Activated naive CD4-positive, alpha-beta T cell treated with anti-CD3 and anti-CD28 coated beads, Interleukin-2, amount 50 U/mL, for 72 hours (primary cell): ENCODE measurements at regions not wholly inside any gene's neighbourhood (a gene's known extent, or its start where the extent isn't known, plus 50 kb on each side); places are given as distances from the start of the nearest gene placed in this dataset.
"Not testable (repeated sequence)": the region's sequence is repeated elsewhere in the genome, so short reads cannot be mapped to it uniquely, and the experiment has no call there.

Experiments used
- ATAC-seq, 2 donors: fragments of 150-1000 bp; cut with Tn5 transposase; 2 replicates each; pipeline ENCODE4 v1.10.0; 2021; ENCODE audit warnings: mild to moderate bottlenecking in 2 of 2, moderate library complexity in 2 of 2
- DNase-seq, 2 donors: peaks; one replicate each; pipeline ENCODE4 v3.0.0; 2021 to 2022; ENCODE audit warnings: low spot score in 2 of 2
- H3K27ac Mint-ChIP-seq, 2 donors: one replicate each; pipeline ENCODE4 v1.8.0; 2022; ENCODE audit warnings: mild to moderate bottlenecking in 2 of 2, mixed read lengths in 2 of 2
- H3K36me3 Mint-ChIP-seq, 2 donors: one replicate each; pipeline ENCODE4 v1.8.0; 2022; ENCODE audit warnings: mixed read lengths in 2 of 2
- H3K9me3 Mint-ChIP-seq, 2 donors: one replicate each; pipeline ENCODE4 v1.8.0; 2022; ENCODE audit warnings: mixed read lengths in 2 of 2

DNA sequence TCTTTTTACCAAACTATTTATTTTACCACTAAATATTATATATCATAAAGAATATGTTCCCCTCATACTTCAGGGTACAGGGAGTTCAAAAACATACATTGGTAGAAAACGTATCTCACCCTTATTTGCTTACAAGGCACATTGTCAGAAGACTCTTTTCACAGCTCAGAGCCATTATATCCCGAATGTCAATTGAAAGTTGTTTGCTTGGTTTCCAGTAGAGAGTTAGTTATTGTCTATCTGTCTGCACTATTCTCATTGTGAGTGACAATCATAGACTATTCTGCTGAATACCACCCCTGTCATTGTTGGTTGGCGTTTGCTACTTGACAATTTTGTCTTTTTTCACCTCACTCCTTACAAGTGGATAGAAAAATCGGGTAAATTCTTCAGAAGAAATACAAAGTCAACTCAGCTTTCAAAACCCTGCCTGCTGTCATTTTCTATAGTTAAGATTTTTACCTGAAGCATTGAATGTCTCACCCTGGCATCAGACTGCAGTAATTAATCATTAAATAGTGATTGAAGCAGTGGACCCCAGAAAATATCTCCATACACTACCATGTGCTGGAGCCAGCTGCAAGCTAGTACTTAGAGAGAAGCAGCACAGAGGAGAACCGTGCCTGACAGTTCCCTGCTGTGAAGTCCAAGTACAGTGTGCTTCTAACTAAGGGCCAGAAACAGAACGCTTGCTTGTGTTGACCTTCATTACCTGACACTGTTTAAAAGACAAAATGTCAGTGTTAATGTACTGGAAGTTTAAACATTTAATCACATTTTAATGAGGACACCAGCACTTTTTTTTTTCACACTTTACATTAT, 510.6 kb downstream of the RERGL start:
- no peak for DNase-seq
- no peak for ATAC-seq
- Mint-ChIP-seq H3K9me3 (peaks cover 0 to 4% of the 10 kb centered on the region in 2 donors), H3K36me3 (no peaks in the 10 kb centered on the region), H3K27ac (no peak overlapping the region)

DNA sequence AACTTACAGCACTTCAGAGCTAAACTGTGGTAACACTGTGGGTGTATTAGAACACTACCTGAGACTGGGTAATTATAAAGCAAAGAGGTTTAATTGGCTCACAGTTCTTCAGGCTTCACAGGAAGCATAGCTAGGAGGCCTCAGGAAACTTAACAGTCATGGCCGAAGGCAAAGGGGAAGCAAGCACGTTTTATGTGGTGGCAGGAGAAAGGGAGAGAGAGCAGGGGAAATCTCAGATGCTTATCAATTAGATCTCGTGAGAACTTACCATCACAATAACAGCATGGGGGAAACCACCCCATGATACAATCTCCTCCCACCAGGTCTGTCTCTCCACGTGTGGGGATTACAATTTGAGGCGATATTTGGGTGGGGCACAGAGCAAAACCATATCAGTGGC, 512.6 kb downstream of the RERGL start:
- H3K36me3 Mint-ChIP-seq, result no peaks in the 10 kb centered on the region
- ATAC-seq, result no peak
- no peak for DNase-seq
- no peak overlapping the region for H3K27ac Mint-ChIP-seq
- H3K9me3 Mint-ChIP-seq, result peaks cover 0 to 4% of the 10 kb centered on the region in 2 donors

DNA sequence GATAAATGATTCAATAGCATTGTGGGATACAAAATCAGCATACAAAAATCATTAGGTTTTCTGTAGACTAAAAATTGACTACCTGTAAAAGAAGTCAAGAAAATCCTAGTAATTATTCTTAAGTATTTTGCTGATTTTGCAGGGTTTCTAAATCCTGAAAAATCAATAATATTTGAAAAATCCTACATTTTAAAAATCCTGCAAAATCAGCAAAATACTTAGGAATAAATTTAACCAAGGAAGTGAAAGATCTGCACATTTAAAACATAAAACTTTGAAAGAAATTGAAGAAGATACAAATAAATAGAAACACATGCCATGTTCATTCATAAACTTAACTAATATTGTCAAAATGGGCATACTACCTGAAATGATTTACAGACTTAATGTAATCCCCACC, 517.7 kb downstream of the RERGL start:
- ATAC-seq (no peak), DNase-seq (no peak)
- H3K36me3 Mint-ChIP-seq, result no peaks in the 10 kb centered on the region
- no peaks in the 10 kb centered on the region for H3K9me3 Mint-ChIP-seq
- no peak overlapping the region for H3K27ac Mint-ChIP-seq

- ATAC-seq (no peak), DNase-seq (no peak)
- Mint-ChIP-seq H3K9me3 (no peaks in the 10 kb centered on the region), H3K36me3 (no peaks in the 10 kb centered on the region), H3K27ac (no peak overlapping the region)
These were observed 518.9 kb downstream of the RERGL start for GRCh38 chr12:17571047-17571446.

- not testable (repeated sequence) for H3K27ac Mint-ChIP-seq, DNase-seq, H3K9me3 Mint-ChIP-seq, ATAC-seq, H3K36me3 Mint-ChIP-seq
These were observed 525.4 kb downstream of the RERGL start for GRCh38 chr12:17564630-17565029.

DNA sequence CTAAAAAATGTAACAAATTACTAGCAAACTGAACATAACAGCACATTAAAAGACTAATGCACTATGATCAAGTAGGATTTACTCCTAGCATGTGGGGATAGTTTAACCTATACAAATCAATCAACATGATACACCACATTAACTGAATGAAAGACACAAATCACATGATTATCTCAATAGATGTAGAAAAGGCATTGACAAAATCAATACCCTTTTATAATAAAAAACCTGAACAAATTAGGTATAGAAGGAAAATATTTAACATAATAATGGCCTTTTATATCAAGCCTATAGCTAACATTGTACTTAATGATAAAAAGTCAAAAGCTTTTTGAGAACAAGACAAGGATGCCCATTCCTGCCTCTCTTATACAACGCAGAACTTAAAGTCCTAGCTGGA, 540.0 kb downstream of the RERGL start:
- H3K9me3 Mint-ChIP-seq, result peaks cover 22 to 25% of the 10 kb centered on the region in 2 donors
- DNase-seq (no peak), ATAC-seq (no peak)
- no peaks in the 10 kb centered on the region for H3K36me3 Mint-ChIP-seq
- no peak overlapping the region for H3K27ac Mint-ChIP-seq

GRCh38 chr12:17540921-17541320, 549.1 kb downstream of the RERGL start:
- peaks cover 8 to 27% of the 10 kb centered on the region in 2 donors for H3K9me3 Mint-ChIP-seq
- no peak overlapping the region for H3K27ac Mint-ChIP-seq
- peaks cover 0 to 7% of the 10 kb centered on the region in 2 donors for H3K36me3 Mint-ChIP-seq
- no peak for DNase-seq
- ATAC-seq, result no peak

- Mint-ChIP-seq H3K36me3 (no peaks in the 10 kb centered on the region), H3K9me3 (peaks cover 19 to 24% of the 10 kb centered on the region in 2 donors), H3K27ac (no peak overlapping the region)
- DNase-seq, result no peak
- no peak for ATAC-seq
These were observed 561.6 kb downstream of the RERGL start for GRCh38 chr12:17528394-17528793.

DNA sequence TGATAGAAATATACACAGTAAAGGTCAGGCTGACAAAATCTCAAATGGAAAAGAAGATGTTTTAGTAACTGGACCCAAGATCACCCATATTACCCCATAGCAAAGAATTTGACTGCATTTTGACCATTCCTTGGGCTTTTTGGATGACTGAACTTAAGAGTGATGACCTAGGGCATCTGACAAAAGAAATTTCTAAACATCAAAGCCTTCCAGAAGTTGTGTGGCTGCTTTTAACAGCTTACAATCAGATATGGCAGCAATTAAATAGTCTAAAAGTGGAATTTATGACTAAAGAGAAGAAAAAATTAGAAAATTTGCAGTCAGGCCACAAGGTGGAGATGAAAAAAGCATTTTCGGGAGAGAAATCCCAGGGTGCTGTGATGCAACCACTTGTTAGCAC, 563.0 kb downstream of the RERGL start:
- no peaks in the 10 kb centered on the region for H3K36me3 Mint-ChIP-seq
- no peak overlapping the region for H3K27ac Mint-ChIP-seq
- H3K9me3 Mint-ChIP-seq, result peaks cover 18 to 24% of the 10 kb centered on the region in 2 donors
- no peak for DNase-seq
- no peak for ATAC-seq

GRCh38 chr12:17511369-17511768, 578.6 kb downstream of the RERGL start:
- Mint-ChIP-seq H3K9me3 (peaks cover 13% of the 10 kb centered on the region in 2 donors), H3K36me3 (no peaks in the 10 kb centered on the region), H3K27ac (no peak overlapping the region)
- ATAC-seq (no peak), DNase-seq (no peak)

DNA sequence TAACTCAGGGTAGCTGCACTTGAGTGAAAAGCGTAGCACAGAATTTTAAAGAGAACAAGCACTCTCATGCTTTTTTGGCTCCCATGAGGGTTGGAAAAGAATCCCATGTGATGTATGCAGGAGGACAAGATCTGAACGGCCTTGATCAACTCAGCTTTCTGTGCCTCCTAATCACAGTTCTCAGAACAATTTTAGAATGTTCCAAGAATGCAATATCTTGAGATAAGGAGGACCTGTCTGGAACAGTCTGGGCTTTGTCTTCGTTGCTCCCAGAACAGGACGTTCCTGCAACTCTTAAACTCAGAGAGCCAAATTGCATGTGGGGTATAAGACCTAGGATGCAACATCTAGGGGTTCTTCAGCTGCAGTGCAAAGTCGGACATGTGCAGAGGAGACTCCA, 582.7 kb downstream of the RERGL start:
- DNase-seq, result no peak
- H3K27ac Mint-ChIP-seq, result no peak overlapping the region
- peaks cover 4 to 9% of the 10 kb centered on the region in 2 donors for H3K9me3 Mint-ChIP-seq
- H3K36me3 Mint-ChIP-seq, result no peaks in the 10 kb centered on the region
- no peak for ATAC-seq

GRCh38 chr12:17503742-17504141, 586.3 kb downstream of the RERGL start:
- Mint-ChIP-seq H3K36me3 (no peaks in the 10 kb centered on the region), H3K9me3 (peaks cover 0 to 12% of the 10 kb centered on the region in 2 donors)

GRCh38 chr12:17489452-17489851, 600.5 kb downstream of the RERGL start:
- Mint-ChIP-seq H3K27ac (no peak overlapping the region), H3K9me3 (peaks cover 0 to 15% of the 10 kb centered on the region in 2 donors), H3K36me3 (no peaks in the 10 kb centered on the region)
- ATAC-seq, result no peak
- DNase-seq, result no peak

More at GRCh38 chr12:17503742-17504141, 586.3 kb downstream of the RERGL start:
- no peak overlapping the region for H3K27ac Mint-ChIP-seq
- DNase-seq, result no peak
- no peak for ATAC-seq

DNA sequence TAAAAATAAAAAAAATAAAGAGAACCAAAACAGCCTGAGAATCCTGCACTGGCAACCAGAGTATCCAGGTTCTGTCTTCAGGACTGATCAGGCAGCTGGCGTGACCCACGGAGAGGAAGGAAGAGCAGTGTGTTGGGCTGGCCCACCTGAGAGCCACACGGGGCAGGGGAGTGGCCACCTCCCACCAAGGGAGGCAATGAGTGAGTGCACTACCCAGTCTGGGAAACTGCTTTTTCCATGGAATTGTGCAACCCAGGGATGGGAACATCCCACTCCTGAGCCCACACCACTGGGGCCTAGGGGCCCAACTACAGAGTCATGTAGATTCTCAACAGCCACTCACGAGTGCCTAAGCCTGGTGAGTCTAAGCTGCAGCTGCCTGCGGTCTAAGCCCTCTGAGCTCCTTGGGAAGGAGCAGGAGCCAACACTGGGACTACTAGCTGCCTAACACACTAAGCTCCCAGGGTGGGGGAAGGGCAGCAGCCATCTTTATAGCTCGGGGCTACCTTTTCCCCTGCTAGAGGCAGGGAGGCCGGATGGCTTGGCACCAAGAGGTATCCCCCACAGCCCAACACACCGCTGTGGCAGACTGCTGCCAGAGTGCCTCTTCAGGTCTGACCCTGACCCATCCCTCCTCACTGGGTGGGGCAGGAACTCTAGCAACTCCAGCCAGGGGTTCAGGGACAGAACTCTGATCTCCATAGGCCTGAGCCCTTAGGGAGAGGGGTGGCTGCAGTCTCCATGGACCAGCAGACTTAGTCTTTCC, 610.9 kb downstream of the RERGL start:
- H3K9me3 Mint-ChIP-seq, result peaks cover 24 to 31% of the 10 kb centered on the region in 2 donors
- no peak overlapping the region for H3K27ac Mint-ChIP-seq
- H3K36me3 Mint-ChIP-seq, result peaks cover 7 to 14% of the 10 kb centered on the region in 2 donors
- ATAC-seq, result no peak
- no peak for DNase-seq

DNA sequence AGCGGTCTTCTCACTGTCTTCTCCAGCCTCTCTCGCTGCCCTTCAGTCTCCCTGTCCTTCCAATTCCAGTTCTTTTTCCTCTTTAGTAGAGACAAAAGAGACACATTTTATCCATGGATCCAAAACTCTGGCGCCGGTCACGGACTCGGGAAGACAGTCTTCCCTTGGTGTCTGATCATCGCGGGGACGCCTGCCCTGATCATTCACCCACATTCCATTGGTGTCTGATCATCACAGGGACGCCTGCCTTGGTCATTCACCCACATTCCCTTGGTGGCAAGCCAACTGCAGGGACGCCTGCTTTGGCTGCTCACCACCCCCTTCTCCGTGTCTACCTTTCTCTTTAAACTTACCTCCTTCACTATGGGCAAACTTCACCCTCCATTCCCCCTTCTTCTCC, 619.5 kb downstream of the RERGL start:
- no peak overlapping the region for H3K27ac Mint-ChIP-seq
- ATAC-seq, result no peak

GRCh38 chr12:17459214-17459613, 630.8 kb downstream of the RERGL start:
- ATAC-seq (no peak), DNase-seq (no peak)
- Mint-ChIP-seq H3K36me3 (no peaks in the 10 kb centered on the region), H3K9me3 (peaks cover 8 to 14% of the 10 kb centered on the region in 2 donors), H3K27ac (no peak overlapping the region)

More for the DNA sequence above, 619.5 kb downstream of the RERGL start:
- peaks cover 11 to 32% of the 10 kb centered on the region in 2 donors for H3K9me3 Mint-ChIP-seq
- peaks cover 7 to 9% of the 10 kb centered on the region in 2 donors for H3K36me3 Mint-ChIP-seq
- DNase-seq, result no peak

DNA sequence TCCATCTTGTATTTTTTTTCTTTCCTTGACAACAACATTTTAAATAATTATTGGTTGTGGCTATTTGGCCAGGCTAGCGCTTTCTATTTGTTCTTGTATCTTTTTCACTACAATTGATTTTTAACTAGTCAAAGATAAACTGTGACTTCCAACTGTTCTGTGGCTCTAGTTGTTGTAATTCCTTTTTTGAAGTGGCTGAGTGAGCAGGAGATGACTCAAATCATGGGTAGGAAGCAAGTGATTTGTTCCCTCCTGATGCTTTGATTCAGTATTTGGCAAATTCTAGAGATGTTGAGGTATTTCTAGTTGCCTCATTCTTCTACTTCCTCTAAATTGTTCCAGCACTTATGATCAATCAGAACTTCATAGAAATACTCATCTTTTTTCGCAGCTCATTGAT, 633.5 kb downstream of the RERGL start:
- DNase-seq (no peak), ATAC-seq (no peak)
- no peak overlapping the region for H3K27ac Mint-ChIP-seq
- H3K36me3 Mint-ChIP-seq, result no peaks in the 10 kb centered on the region
- H3K9me3 Mint-ChIP-seq, result peaks cover 8 to 14% of the 10 kb centered on the region in 2 donors
